ENCODE measurements at regions not wholly inside any gene's neighbourhood (a gene's known extent, or its start where the extent isn't known, plus 50 kb on each side); places are given as distances from the start of the nearest gene placed in this dataset.

DNA sequence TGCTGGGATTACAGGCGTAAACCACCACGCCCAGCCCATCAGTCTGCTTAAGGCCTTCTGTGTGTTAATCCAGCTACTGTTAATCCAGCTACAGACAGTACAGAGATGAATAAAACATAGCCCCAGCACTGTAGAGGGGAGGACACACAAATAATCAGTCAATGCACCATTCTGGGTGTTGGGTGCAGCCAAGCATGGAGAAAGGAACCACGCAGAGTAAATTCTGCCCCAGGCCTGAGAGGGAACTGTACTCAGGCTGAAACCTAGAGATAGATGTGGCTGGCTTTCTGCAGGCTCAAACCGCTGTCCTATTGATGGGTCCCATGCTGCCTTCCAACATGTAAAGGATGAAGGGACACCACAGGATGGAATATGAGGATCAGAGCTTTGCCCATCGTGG is 136.8 kb upstream of the IGSF21 start:
- DNase-seq (ENCODE audit: low read depth, low spot score), result no peak

DNA sequence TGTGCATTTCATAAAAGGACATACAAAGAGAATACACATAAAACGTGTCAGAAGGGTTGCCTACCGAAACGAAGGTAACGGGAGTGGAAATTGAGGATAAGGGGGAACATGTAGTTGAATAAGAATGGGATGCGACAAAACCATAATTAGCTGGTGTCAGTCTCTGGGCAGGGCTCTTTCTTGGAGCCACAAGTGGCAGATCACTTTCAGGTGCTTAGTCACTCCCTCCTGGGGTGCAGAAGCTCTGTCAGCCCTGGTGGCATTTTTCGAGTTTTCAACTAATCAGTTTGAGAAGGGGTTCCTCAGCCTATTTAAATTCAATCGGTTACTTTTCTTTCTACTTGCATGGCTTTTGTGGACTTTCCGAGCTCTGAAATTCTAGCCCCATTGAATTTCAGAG is 133.9 kb upstream of the IGSF21 start:
- no peak for DNase-seq (ENCODE audit: low read depth, low spot score)

- no peak for DNase-seq (ENCODE audit: low read depth, low spot score)
These were observed 130.7 kb upstream of the IGSF21 start for GRCh38 chr1:17976854-17977253.

DNA sequence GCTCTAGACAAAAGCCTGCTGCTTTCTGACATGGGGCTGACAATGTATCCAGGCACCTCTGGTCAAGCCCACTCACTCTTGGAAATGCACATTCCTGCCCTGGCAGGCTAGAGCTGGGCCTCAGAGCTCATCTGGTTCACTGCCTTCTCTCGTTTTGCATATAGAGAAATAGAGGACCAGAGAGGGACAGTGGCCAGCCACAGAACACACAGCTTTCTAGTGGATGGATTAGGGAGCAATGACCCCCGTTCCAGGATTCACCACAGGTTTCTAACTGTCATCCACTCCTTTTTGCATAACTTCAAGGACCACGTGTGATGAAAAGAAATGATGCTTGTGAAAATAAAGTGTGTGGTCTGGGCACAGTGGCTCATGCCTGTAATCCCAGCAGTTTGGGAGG is 129.6 kb upstream of the IGSF21 start:
- DNase-seq (ENCODE audit: low read depth, low spot score), result no peak

DNA sequence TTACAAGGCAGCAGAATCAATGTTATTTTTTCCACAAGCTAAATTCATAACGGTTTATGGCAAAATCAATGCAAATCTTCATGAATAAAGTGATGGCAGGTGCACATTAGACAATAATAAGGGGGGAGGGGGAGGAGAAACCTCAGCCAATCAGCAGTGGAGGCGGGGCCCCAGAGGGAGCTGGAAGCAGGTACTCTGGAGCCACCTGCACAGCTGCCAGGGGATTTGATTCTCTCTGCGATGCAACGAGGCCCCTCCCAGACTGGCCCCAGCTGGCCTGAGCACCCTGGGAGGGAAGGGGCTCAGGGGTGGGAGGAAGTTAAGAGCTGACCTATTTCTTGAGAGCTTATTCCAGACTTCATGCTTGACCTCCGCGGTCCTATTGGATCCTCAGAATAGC is 127.8 kb upstream of the IGSF21 start:
- no peak for DNase-seq (ENCODE audit: low read depth, low spot score)

DNA sequence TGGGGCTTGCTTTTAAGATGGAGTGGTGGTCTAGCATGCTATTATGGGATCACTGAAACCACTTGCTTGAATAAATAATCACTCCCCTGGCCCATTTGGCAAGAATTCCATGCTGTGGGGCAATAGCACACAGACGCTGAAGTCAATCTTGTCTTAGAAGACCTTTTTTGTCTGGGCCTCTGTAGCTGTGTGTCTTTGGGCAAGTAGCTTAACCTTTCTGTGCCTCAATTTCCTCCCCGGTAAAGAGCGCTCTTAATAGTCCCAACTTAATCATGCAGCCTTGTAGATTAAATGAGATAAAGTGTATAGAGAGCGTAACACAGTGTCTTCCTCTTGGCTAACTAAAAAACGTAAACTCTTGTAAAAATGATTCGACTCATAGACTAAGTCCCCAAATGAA is 125.4 kb upstream of the IGSF21 start:
- no peak for DNase-seq (ENCODE audit: low read depth, low spot score)

- peak; percentile 28 for DNase-seq (ENCODE audit: low read depth, low spot score)
These were observed 123.0 kb upstream of the IGSF21 start for GRCh38 chr1:17984583-17984982.

DNA sequence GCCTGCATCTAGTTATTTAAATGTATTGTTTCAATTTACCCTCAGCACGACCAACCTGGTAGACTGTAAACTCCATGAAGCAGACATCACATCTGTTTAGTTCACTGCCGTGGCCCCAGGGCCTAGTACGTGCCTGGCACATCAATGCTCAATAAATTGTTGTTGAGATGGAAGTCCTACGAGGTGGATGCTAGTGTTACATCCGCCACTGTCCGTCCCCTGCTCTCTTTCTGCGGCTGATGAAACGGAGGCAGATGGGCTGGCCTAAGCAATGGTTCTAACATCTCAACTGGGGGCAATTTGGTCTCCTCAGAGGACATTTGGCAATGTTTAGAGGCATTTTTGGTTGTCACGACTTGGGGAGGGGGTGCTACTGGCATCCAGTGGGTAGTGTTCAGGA is 121.4 kb upstream of the IGSF21 start:
- DNase-seq (ENCODE audit: low read depth, low spot score), result no peak

GRCh38 chr1:17990401-17990800 is 117.2 kb upstream of the IGSF21 start:
- no peak for DNase-seq (ENCODE audit: low read depth, low spot score)

- DNase-seq (ENCODE audit: low read depth, low spot score), result no peak
These were observed 115.6 kb upstream of the IGSF21 start for GRCh38 chr1:17991996-17992395.

GRCh38 chr1:17992800-17993199 is 114.8 kb upstream of the IGSF21 start:
- DNase-seq (ENCODE audit: low read depth, low spot score), result no peak

- no peak for DNase-seq (ENCODE audit: low read depth, low spot score)
These were observed 113.6 kb upstream of the IGSF21 start for GRCh38 chr1:17994046-17994445.

DNA sequence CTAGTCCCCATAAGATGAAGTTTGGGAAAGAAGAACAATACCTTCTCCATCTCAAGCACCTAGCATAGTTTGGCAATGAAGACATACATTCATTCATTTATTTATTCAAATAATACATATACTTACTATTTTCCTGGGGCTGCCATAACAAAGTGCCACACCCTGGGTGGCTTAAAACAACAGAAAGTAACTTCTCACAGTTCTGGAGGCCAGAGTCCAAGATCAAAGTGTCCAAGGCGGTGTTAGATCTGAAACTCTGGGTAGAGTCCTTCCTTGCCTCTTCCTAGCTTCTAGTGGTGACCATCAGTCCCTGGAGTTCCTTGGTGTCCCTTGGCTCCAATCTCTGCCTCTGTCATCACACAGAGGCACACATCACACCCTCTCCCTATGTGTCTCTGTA is 112.1 kb upstream of the IGSF21 start:
- no peak for DNase-seq (ENCODE audit: low read depth, low spot score)

GRCh38 chr1:17998889-17999288 is 108.7 kb upstream of the IGSF21 start:
- no peak for DNase-seq (ENCODE audit: low read depth, low spot score)

DNA sequence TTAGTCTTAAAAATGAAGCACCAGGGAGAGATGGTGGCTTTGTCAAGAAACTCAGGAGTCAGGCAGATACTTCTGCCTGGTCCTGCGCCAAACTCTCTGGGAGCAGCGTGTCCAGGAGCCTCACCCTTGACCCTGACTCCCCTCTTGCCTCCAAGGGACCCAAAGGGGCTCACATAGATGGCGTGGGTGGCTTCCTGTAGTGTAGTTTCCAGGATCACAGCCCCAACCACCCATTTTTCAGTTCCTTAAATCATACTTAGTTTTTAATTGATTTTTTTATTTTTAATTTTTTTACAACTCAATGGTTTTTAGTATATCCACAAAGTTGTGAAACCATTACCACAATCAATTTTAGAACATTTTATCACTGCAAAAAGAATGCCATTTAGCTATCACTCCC is 107.7 kb upstream of the IGSF21 start:
- DNase-seq (ENCODE audit: low read depth, low spot score), result no peak

DNA sequence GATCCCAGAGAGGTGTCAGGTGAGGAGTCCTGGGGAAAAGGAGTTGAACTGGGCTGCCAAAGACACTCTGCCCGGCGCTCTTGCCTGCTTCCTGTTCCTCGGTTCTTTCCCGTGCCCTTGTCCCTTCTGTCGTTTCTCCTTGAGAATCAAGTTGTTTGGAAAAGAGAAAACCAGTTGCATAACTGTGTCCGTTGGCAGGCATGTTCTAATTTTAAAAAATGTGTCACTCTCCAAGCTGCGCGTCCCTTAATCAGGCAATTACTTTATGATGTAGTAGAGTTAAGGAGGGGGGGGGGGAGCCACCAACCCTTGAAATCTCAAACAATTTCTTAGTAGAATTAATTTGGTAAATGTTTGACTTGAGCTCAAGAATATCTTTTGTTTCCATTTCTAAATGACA is 105.9 kb upstream of the IGSF21 start:
- no peak for DNase-seq (ENCODE audit: low read depth, low spot score)

- no peak for DNase-seq (ENCODE audit: low read depth, low spot score)
These were observed 103.3 kb upstream of the IGSF21 start for GRCh38 chr1:18004278-18004677.

GRCh38 chr1:18005238-18005637 is 102.4 kb upstream of the IGSF21 start:
- DNase-seq (ENCODE audit: low read depth, low spot score), result no peak

- DNase-seq (ENCODE audit: low read depth, low spot score), result no peak
These were observed 100.1 kb upstream of the IGSF21 start for GRCh38 chr1:18007391-18008041.

GRCh38 chr1:18008081-18008480 is 99.5 kb upstream of the IGSF21 start:
- DNase-seq (ENCODE audit: low read depth, low spot score), result no peak

DNA sequence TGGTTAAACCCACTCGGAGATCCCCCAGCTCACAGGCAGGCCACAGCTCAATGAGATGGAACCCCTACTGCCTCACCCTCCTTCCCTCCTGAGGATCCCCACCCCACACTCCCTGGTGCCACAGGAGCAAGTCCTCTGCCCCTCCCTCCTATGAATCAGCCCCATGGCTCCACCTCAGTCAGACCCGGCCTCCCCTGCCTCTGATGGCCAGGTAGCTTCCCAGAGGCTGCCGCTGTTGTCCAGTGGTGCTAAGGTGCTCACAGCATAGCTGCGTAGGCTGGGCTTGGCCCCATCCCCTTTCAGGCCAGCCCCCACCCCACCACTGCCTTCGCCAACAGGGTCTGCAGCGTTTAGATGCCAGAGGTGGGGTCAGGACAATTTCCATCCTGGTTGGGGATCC is 98.5 kb upstream of the IGSF21 start:
- no peak for DNase-seq (ENCODE audit: low read depth, low spot score)

DNA sequence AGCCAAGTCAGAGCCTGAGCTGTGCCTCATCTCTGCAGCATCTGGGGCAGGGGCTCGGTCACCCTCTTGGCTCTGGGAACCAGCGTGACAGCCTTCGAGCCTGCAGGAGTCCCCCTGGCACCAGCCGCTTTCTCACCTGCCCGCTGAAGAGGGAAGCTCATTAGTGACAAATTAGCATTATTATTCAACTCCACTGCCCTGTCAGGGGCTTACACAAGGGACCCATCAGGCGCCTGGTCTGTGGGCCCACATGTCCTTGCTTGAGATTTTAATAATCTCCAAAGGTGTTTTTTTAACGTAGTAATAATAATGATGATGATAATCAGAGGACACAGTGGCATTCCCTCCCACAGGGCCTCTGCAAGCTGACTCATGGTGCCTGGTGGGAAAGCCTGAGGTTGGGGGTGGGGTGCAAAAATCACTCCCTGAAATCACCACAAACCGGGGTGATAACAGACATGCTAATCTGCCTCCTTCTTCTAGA is 98.1 kb upstream of the IGSF21 start:
- no peak for DNase-seq (ENCODE audit: low read depth, low spot score)

- no peak for DNase-seq (ENCODE audit: low read depth, low spot score)
These were observed 97.2 kb upstream of the IGSF21 start for GRCh38 chr1:18010408-18010807.

DNA sequence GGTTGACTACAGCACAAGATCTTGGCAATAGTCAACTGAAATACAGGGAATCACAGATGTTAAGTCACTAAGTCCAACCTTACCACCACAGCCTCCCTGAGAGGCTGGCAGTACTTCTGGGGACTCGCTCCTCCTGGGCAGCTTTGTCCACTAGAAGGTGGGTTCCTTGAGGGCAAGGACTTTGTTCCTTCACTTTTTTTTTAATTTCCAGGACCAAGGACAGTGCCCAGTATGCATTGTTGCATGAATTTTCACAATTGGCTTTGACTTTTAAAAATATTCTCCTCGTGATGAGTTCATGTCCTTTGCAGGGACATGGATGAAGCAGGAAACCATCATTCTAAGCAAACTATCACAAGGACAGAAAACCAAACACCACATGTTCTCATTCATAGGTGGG is 96.7 kb upstream of the IGSF21 start:
- DNase-seq (ENCODE audit: low read depth, low spot score), result no peak

Measured in iPS DF 19.7 (cell line).